Thyroid gland (tissue), 4 donors: ENCODE measurements at regions not wholly inside any gene's neighbourhood (a gene's known extent, or its start where the extent isn't known, plus 50 kb on each side); places are given as distances from the start of the nearest gene placed in this dataset.

Source experiments
- CTCF ChIP-seq, 6 experiments: fragments of 200-600 bp in 3 of 6; fragments of 450-650 bp in 3 of 6; sonication (generic) in 3 of 6; IDR thresholded peaks; one replicate each; pipeline ENCODE4 v1.5.1; 2016 to 2019; ENCODE audit warnings: antibody characterized with exemption in 6 of 6, mild to moderate bottlenecking in 2 of 6, inconsistent platforms in 1 of 6, moderate library complexity in 1 of 6
- POLR2A ChIP-seq, 2 donors: fragments of 450-650 bp; IDR thresholded peaks; one replicate each; pipeline ENCODE4 v1.6.1; 2017; ENCODE audit warnings: antibody characterized with exemption in 2 of 2, mild to moderate bottlenecking in 2 of 2, moderate library complexity in 1 of 2

- TF ChIP-seq CTCF (IDR thresholded peaks at IDR 0.05) (no peak), POLR2A (IDR thresholded peaks at IDR 0.05) (no peak)
These were observed 92.0 kb upstream of the SLC6A11 start for GRCh38 chr3:10723991-10724390.
